Activated CD4-positive, alpha-beta T cell treated with anti-CD3 and anti-CD28 coated beads for 1 hour (primary cell): ENCODE measurements at regions not wholly inside any gene's neighbourhood (a gene's known extent, or its start where the extent isn't known, plus 50 kb on each side); places are given as distances from the start of the nearest gene placed in this dataset.
A peak's percentile ranks its signal among the peaks of the same experiment; 100 is the strongest.
"Not testable (repeated sequence)": the region's sequence is repeated elsewhere in the genome, so short reads cannot be mapped to it uniquely, and the experiment has no call there.

Experiments used
- DNase-seq: peaks from one replicate; pipeline ENCODE4 v3.0.0-alpha.2; 2020

- DNase-seq = peak; percentile 1
These were observed 68.5 kb downstream of the MRPL36 start for GRCh38 chr5:1731091-1731639.

- no peak for DNase-seq
These were observed 69.2 kb downstream of the MRPL36 start for GRCh38 chr5:1730487-1730847.

- peak; percentile 1 for DNase-seq
These were observed 69.8 kb downstream of the MRPL36 start for GRCh38 chr5:1729641-1730486.

GRCh38 chr5:1728846-1729245 lies 70.8 kb downstream of the MRPL36 start:
- DNase-seq = no peak

DNA sequence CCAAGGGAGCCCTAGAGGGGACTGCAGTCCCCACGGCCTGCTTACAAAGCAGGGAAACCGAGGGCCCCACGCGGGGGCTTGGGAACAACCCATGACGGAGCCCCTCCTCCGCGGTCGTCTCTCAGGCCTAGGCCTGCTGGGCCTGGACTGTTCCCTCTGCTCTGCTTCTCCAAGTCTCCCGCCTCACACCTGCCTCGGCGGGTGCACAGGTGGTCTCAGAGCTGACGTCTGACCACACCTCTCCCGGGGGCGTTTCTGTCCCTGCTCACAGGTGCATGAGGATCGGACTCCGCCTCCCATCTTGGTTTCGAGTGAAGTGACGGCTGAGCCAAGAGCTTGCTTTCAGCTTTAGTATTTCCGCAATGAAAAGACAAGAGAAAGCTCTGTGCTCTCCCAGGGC lies 72.1 kb downstream of the MRPL36 start:
- DNase-seq = peak; percentile 4

DNA sequence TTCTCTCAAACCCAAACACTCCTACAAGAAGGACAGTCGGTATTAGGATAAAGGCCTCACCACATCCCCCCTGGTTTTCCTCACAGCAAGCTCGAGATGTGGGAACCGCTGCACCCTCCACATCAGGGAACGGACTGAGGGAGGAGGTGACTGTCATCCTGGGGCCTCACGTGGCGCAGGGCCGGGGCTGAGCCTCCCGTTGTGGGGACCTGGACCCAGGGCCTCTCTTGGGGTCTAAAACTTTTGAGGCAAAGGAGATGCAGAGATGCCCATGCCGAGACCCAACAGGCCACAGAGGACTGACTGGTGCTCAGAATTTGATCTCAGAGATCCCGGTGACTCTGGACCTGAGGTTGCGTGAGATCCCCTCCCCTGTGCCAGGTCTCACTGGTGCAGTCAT lies 72.7 kb downstream of the MRPL36 start:
- peak; percentile 2 for DNase-seq

DNA sequence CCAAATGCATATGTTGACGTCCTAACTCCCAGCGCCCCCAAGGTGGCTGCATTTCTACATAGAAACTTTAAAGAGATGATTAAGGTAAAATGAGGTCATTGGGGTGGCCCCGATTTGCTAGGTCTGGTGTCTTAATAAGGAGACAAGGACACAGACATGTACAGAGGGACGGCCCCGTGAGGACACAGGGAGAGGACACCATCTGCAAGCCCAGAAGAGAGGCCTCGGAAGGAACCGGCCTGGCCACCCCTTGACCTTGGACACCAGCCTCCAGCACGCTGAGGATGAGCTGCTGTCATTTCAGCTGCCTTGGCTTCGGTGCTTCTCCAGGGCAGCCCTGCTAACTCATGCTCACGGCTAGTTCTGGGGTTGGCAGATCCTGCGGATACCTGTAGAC lies 73.2 kb downstream of the MRPL36 start:
- DNase-seq = no peak

GRCh38 chr5:1725641-1726468 lies 73.8 kb downstream of the MRPL36 start:
- peak; percentile 5 for DNase-seq

- peak; percentile 5 for DNase-seq
These were observed 74.6 kb downstream of the MRPL36 start for GRCh38 chr5:1724822-1725602.

GRCh38 chr5:1723957-1724821 lies 75.4 kb downstream of the MRPL36 start:
- DNase-seq = peak; percentile 2

DNA sequence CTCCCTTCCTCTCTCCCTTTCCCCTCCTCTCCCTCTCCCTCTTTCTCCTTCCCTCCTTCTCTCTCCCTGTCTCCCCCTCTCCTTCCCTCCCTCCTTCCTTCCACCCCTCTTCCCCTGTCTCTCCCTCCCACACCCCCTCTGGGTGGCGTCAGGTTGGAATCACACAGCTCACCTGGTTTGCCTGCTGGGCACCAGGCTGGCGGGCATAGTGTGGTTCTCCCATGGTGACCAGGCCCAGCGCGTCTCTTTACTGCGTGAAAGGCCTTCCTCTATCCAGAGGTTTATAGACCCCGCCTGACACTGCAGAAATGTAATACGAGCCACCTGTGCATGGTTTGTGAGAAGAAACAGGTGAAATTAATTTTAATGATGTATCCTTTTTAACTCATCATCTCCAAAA lies 76.2 kb downstream of the MRPL36 start:
- no peak for DNase-seq

- no peak for DNase-seq
These were observed 76.8 kb downstream of the MRPL36 start for GRCh38 chr5:1722877-1723276.

DNA sequence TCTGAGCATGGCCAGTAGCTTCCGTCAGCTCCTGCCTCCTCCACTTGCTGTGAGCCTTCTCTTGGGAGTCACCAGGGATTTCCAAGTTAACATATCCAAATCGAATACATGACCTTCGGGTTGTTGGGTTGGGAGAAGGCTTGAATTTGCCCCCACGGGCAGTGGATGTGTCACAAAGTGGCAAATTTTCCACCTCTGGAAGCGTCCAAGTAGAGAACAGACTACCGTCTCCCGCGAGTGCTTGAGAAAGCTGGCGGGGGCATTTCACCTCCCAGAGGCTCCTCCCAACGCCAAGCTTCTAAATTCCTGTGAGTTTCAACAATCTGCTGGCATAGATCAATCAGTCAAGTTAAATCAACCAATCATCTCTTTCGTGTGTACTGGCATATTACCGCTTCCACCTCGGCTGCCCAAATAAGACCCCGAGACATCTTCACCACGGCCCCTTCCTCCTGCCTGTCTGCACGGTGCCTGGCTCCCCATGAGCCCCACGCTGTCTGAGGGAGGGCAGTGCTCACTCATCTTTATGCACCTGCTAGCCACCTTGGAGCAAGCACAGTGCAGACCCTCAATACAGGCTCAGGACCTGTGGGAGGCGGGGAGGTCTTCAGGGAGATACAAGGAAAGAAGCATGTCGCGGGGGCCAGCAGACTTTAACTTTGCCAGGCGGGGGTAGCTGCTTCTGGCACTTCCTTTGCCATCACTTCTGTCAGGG lies 79.1 kb downstream of the MRPL36 start:
- DNase-seq = no peak

DNA sequence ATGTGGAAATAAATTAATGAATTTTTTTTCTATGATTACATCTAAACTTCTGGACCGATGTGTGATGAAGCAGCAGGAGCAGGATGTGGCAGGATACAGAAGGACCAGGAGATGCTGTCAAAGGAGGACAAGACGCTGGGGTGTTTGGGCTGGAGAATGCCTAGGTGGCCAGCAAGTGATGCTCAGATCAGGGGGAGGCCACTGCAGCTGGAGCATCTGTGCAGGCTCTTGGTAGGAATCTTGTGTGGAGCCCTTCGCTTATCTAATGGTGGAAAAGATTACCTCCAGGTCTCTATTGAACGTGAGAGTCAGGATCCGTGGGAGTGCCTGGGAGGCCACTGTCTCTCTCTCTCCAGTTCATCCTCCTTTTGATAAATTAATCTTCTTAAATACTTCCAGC lies 79.8 kb downstream of the MRPL36 start:
- no peak for DNase-seq

DNA sequence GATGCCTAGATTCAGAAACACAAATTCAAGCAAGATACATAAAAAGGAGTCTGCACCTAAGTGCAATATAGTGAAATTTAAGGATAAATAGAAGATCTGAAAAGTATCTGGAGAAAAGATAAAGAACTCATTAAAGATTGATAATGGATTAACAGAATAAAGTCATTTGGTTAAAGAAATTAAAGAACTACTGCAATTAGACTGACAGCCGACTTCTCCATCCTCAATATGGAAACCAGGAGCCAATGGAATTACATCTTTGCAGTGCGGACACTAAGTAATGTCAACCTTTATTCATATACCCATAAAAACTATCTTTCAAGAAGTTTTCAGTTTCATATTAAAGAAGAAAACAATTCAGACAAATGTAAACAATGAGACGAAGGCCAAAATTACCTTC lies 81.0 kb downstream of the MRPL36 start:
- no peak for DNase-seq

- DNase-seq = not testable (repeated sequence)
These were observed 89.5 kb downstream of the MRPL36 start for GRCh38 chr5:1710091-1710490.

DNA sequence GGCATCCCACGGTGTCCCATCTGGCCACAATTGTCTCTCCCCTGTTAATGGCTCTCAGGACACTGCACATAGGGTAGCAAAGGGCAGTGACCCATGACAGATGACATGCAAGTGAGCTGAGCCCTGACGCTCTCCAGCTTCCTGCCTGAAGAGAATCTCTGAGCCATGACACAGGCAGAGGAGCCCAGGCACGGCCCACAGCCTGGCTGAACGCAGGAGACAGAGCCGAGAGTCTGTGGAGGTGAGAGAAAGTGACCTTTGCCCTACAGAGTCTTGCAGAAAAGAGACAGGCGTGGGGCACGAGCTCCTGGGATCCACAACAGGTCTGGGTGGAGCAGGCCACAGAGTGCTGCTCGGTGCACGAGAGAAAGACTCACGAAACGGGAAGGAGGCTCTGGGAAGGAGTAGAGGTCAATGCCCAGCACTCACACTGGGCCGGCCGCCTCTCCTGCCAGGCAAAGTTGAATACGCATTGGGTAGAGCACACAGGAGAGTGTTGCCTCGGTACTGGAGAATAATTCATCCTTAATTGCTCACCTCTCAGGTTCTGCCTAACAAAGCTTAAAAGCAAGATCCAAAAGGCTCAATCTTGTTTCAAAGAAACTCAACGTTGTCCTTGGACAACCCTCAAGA lies 90.3 kb downstream of the MRPL36 start:
- no peak for DNase-seq

DNA sequence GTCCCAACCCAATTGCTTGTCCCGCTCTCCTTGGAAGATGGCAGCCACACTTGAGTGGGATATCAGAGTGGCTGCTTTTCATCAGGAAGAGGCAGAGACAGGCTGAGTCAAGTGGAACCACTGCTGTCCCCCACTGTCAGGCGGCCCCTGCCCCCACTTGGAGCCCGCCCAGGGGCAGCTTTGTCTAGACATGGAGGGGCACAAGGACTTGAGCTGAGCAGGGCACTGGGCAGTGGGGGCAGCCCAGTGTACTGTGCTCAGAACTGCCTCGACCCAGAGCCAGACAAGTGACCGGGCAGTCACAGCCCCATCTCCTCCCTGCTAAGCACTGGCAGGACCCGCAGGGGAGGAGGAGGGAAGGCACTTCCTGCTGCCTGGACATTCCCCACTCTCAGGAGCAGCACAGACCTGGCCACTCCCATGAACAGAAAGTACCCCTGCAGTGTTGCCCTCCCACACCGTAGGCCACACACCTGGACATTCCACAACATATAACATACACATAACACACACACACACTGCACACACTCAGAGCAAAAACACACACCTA lies 91.0 kb downstream of the MRPL36 start:
- no peak for DNase-seq

- no peak for DNase-seq
These were observed 92.2 kb downstream of the MRPL36 start for GRCh38 chr5:1707467-1707866.

- DNase-seq = no peak
These were observed 93.2 kb downstream of the MRPL36 start for GRCh38 chr5:1706428-1706827.

DNA sequence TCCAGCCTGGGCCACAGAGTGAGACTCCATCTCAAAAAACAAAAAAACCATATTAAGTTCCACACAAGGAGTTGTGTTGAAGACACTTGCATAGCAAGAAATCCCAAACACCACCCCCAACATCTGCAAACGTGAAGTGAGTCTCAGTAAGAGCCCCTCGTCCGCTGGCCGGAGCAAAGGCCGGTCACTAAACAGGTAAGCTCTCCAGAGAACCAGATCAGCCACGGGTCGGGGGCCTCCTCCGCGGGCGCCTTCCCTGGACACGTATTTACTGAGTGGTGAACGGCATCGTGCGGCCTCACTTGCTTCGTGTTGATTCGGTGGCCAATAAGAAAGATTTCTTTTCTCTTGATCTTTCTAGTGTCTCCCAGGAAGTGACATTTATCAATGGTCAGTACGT lies 93.6 kb downstream of the MRPL36 start:
- no peak for DNase-seq
